ENCODE measurements at regions not wholly inside any gene's neighbourhood (a gene's known extent, or its start where the extent isn't known, plus 50 kb on each side); places are given as distances from the start of the nearest gene placed in this dataset.

GRCh38 chr14:53828820-53829219, 127.8 kb downstream of the BMP4 start:
- DNase-seq (ENCODE audit: low read depth in 2 of 2), result no peak
- TF ChIP-seq, protein P1, sequence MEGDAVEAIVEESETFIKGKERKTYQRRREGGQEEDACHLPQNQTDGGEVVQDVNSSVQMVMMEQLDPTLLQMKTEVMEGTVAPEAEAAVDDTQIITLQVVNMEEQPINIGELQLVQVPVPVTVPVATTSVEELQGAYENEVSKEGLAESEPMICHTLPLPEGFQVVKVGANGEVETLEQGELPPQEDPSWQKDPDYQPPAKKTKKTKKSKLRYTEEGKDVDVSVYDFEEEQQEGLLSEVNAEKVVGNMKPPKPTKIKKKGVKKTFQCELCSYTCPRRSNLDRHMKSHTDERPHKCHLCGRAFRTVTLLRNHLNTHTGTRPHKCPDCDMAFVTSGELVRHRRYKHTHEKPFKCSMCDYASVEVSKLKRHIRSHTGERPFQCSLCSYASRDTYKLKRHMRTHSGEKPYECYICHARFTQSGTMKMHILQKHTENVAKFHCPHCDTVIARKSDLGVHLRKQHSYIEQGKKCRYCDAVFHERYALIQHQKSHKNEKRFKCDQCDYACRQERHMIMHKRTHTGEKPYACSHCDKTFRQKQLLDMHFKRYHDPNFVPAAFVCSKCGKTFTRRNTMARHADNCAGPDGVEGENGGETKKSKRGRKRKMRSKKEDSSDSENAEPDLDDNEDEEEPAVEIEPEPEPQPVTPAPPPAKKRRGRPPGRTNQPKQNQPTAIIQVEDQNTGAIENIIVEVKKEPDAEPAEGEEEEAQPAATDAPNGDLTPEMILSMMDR (IDR thresholded peaks at IDR 0.05; ENCODE audit: low read depth, low read length), result no peak
- H3K4me3 ChIP-seq (replicated peaks in 1 of 2; ENCODE audit: low read depth in 2 of 2, low read length in 2 of 2), result no peak overlapping the region

DNA sequence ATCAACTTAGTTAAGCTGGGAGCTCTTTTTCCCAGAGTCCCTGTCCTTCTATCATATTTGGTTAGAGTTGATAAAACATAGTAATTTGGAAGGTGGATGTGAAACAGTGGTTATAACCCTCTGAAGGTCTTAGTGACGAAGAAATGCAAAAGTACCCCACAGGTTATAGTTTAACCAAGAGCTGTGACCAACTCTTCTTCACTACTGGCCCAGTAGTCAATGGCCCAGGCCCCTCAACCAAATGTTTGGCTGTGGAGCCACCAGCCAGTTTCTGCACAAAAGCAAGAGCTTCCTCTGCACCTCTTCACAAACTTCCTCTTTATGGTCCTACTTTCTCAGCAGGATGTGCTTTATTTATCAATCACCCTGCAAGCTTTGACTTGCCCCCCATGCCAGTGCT, 132.6 kb downstream of the BMP4 start:
- TF ChIP-seq, protein P1 (IDR thresholded peaks at IDR 0.05; ENCODE audit: low read depth, low read length), result no peak
- no peak overlapping the region for H3K4me3 ChIP-seq (replicated peaks in 1 of 2; ENCODE audit: low read depth in 2 of 2, low read length in 2 of 2)
- no peak for DNase-seq (ENCODE audit: low read depth in 2 of 2)

GRCh38 chr14:53814392-53814791, 142.2 kb downstream of the BMP4 start:
- TF ChIP-seq, protein P1 (IDR thresholded peaks at IDR 0.05; ENCODE audit: low read depth, low read length), result no peak
- DNase-seq (ENCODE audit: low read depth in 2 of 2), result peak in 1 of 2 donors; percentile 61
- no peak overlapping the region for H3K4me3 ChIP-seq (replicated peaks in 1 of 2; ENCODE audit: low read depth in 2 of 2, low read length in 2 of 2)

DNA sequence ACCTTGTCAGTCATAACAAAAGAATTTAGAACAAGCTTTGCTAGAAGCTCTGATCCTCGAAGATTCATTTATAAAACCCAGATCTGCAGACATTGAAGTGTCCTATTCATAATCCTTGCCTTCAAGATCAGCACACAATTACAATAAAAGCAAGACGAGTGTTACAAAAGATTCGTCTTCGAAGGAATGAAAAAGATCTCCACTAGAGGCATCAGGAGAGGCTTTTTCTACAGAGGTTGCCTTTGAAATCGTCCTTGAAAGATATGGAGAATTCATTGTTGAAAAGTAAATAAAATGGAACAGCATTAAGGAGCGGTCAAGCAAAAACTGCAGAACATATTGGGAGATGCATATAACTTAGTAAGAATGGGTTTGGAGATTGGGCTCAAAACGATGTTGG, 146.4 kb downstream of the BMP4 start:
- DNase-seq (ENCODE audit: low read depth in 2 of 2), result no peak
- TF ChIP-seq, protein P1 (IDR thresholded peaks at IDR 0.05; ENCODE audit: low read depth, low read length), result no peak
- no peak overlapping the region for H3K4me3 ChIP-seq (replicated peaks in 1 of 2; ENCODE audit: low read depth in 2 of 2, low read length in 2 of 2)

GRCh38 chr14:53808042-53808441, 148.6 kb downstream of the BMP4 start:
- DNase-seq (ENCODE audit: low read depth in 2 of 2), result peak in 1 of 2 donors; percentile 6
- H3K4me3 ChIP-seq (replicated peaks in 1 of 2; ENCODE audit: low read depth in 2 of 2, low read length in 2 of 2), result no peak overlapping the region
- TF ChIP-seq, protein P1 (IDR thresholded peaks at IDR 0.05; ENCODE audit: low read depth, low read length), result no peak

DNA sequence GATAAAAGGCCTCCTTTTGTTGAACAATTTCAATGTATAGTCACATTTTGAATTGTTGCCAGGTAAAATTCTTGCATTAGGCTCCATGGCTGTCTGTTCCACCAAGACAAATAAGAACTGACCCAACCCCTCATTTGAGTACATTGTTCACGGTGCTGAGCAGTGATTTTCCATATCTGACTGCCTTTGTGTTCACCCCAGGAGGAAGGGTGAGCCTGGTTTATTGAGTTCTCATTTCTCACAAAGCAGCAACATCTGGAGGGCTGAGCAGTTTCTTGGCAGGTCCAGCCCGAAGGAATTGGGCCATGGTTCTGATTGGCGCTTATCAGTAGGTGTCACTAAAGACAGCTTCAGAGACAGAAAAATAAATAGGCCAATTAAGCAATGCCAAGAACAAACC, 149.1 kb downstream of the BMP4 start:
- peak; percentile 16 to 22 for DNase-seq (ENCODE audit: low read depth in 2 of 2)
- TF ChIP-seq, protein P1 (IDR thresholded peaks at IDR 0.05; ENCODE audit: low read depth, low read length), result no peak
- H3K4me3 ChIP-seq (replicated peaks in 1 of 2; ENCODE audit: low read depth in 2 of 2, low read length in 2 of 2), result no peak overlapping the region

GRCh38 chr14:53807108-53807507, 149.5 kb downstream of the BMP4 start:
- TF ChIP-seq, protein P1 (IDR thresholded peaks at IDR 0.05; ENCODE audit: low read depth, low read length), result no peak
- no peak overlapping the region for H3K4me3 ChIP-seq (replicated peaks in 1 of 2; ENCODE audit: low read depth in 2 of 2, low read length in 2 of 2)
- DNase-seq (ENCODE audit: low read depth in 2 of 2), result no peak
